CD14-positive monocyte (primary cell): ENCODE measurements at regions not wholly inside any gene's neighbourhood (a gene's known extent, or its start where the extent isn't known, plus 50 kb on each side); places are given as distances from the start of the nearest gene placed in this dataset.
"Not testable (repeated sequence)": the region's sequence is repeated elsewhere in the genome, so short reads cannot be mapped to it uniquely, and the experiment has no call there.

Source experiments
- DNase-seq, 3 donors: peaks; one replicate each; pipeline ENCODE4 v3.0.0-alpha.2; 2011 to 2022
- H2AFZ ChIP-seq: 2 replicates; pipeline ENCODE4 v1.6.0; 2012; ENCODE audit warnings: mild to moderate bottlenecking, low read depth, low read length, inconsistent platforms; ENCODE audit not compliant: insufficient read depth, poor library complexity, severe bottlenecking
- H3K27ac ChIP-seq, 2 donors: 1 replicate in 1 of 2; 2 replicates in 1 of 2; pipeline ENCODE4 v1.5.1; 2012 to 2013; ENCODE audit warnings: low read length in 2 of 2, control low read depth in 1 of 2, inconsistent platforms in 1 of 2, low read depth in 1 of 2, mild to moderate bottlenecking in 1 of 2
- H3K27me3 ChIP-seq, 2 donors: one replicate each; pipeline versions ENCODE4 v1.6.0 to v1.6.1; 2011 to 2013; ENCODE audit warnings: low read length in 2 of 2; ENCODE audit not compliant: control insufficient read depth in 2 of 2, insufficient read depth in 2 of 2
- H3K36me3 ChIP-seq, 2 donors: replicated peaks in 1 of 2; 1 replicate in 1 of 2; 2 replicates in 1 of 2; pipeline versions ENCODE4 v1.5.1 to v1.6.1; 2012 to 2013; ENCODE audit warnings: low read length in 2 of 2, control low read depth in 1 of 2, inconsistent platforms in 1 of 2, mild to moderate bottlenecking in 1 of 2; ENCODE audit not compliant: insufficient read depth in 2 of 2, control insufficient read depth in 1 of 2
- H3K4me1 ChIP-seq, 2 donors: 1 replicate in 1 of 2; 2 replicates in 1 of 2; pipeline versions ENCODE4 v1.5.1 to v1.6.1; 2012 to 2013; ENCODE audit warnings: low read length in 2 of 2, control low read depth in 1 of 2, inconsistent platforms in 1 of 2, mild to moderate bottlenecking in 1 of 2, moderate library complexity in 1 of 2; ENCODE audit not compliant: insufficient read depth in 2 of 2, control insufficient read depth in 1 of 2
- H3K4me2 ChIP-seq: replicated peaks from 2 replicates; pipeline ENCODE3; 2012; ENCODE audit warnings: low read length, moderate library complexity, mild to moderate bottlenecking; ENCODE audit not compliant: poor library complexity, severe bottlenecking; ENCODE audit errors: extremely low read depth
- H3K4me3 ChIP-seq, 3 experiments: fragments of 200-600 bp in 1 of 3; sonication (generic) in 1 of 3; replicated peaks in 1 of 3; 1 replicate in 2 of 3; 2 replicates in 1 of 3; pipeline ENCODE4 v1.5.1; 2011 to 2013; ENCODE audit warnings: low read length in 3 of 3, mild to moderate bottlenecking in 3 of 3, control low read depth in 2 of 3, low read depth in 2 of 3, inconsistent platforms in 1 of 3, moderate library complexity in 1 of 3
- H3K79me2 ChIP-seq: 2 replicates; pipeline ENCODE4 v1.6.0; 2012; ENCODE audit warnings: mild to moderate bottlenecking, control low read depth, inconsistent platforms, low read length, moderate library complexity; ENCODE audit not compliant: insufficient read depth
- H3K9ac ChIP-seq: 2 replicates; pipeline ENCODE4 v1.6.0; 2017; ENCODE audit warnings: low read length, mild to moderate bottlenecking; ENCODE audit not compliant: insufficient read depth, poor library complexity, severe bottlenecking
- H3K9me3 ChIP-seq, 2 donors: replicated peaks in 1 of 2; 1 replicate in 1 of 2; 2 replicates in 1 of 2; pipeline versions ENCODE4 v1.5.1 to v1.6.1; 2012 to 2013; ENCODE audit warnings: low read length in 2 of 2, control low read depth in 1 of 2; ENCODE audit not compliant: control insufficient read depth in 1 of 2, insufficient read depth in 1 of 2
- H4K20me1 ChIP-seq: 2 replicates; pipeline ENCODE4 v1.6.0; 2012; ENCODE audit warnings: mild to moderate bottlenecking, low read length, control low read depth, moderate library complexity; ENCODE audit not compliant: insufficient read depth
- H3K27ac Mint-ChIP-seq, 7 donors: one replicate each; pipeline ENCODE4 v1.8.0; 2020; ENCODE audit warnings: mild to moderate bottlenecking in 7 of 7, mixed read lengths in 7 of 7, moderate library complexity in 6 of 7, inconsistent platforms in 2 of 7
- H3K27me3 Mint-ChIP-seq, 3 donors: one replicate each; pipeline ENCODE4 v1.8.0; 2021 to 2022; ENCODE audit warnings: low read depth in 3 of 3, mild to moderate bottlenecking in 3 of 3, mixed read lengths in 3 of 3, moderate library complexity in 3 of 3, inconsistent platforms in 1 of 3
- H3K36me3 Mint-ChIP-seq, 2 donors: one replicate each; pipeline ENCODE4 v1.8.0; 2020; ENCODE audit warnings: mixed read lengths in 2 of 2, inconsistent platforms in 1 of 2, mild to moderate bottlenecking in 1 of 2
- H3K4me1 Mint-ChIP-seq: one replicate; pipeline ENCODE4 v1.8.0; 2020; ENCODE audit warnings: mild to moderate bottlenecking, mixed read lengths
- H3K4me3 Mint-ChIP-seq, 2 donors: one replicate each; pipeline ENCODE4 v1.8.0; 2020; ENCODE audit warnings: mild to moderate bottlenecking in 2 of 2, mixed read lengths in 2 of 2, moderate library complexity in 1 of 2
- H3K9me3 Mint-ChIP-seq, 7 donors: one replicate each; pipeline ENCODE4 v1.8.0; 2020 to 2022; ENCODE audit warnings: mixed read lengths in 7 of 7, mild to moderate bottlenecking in 6 of 7, moderate library complexity in 6 of 7, inconsistent platforms in 2 of 7
- WGBS: methylation state at CpG from one replicate; pipeline ENCODE4 v1.1.5; 2013; ENCODE audit warnings: missing lambda C conversion rate; ENCODE audit not compliant: insufficient coverage; 5-methylcytosine and 5-hydroxymethylcytosine counted together
- intact Hi-C, 2 donors: fragments of 100-400 bp; cut with micrococcal nuclease; formaldehyde crosslinking; loops; one replicate each; pipeline versions ENCODE4 v1.15.0 to v1.15.1; 2023

DNA sequence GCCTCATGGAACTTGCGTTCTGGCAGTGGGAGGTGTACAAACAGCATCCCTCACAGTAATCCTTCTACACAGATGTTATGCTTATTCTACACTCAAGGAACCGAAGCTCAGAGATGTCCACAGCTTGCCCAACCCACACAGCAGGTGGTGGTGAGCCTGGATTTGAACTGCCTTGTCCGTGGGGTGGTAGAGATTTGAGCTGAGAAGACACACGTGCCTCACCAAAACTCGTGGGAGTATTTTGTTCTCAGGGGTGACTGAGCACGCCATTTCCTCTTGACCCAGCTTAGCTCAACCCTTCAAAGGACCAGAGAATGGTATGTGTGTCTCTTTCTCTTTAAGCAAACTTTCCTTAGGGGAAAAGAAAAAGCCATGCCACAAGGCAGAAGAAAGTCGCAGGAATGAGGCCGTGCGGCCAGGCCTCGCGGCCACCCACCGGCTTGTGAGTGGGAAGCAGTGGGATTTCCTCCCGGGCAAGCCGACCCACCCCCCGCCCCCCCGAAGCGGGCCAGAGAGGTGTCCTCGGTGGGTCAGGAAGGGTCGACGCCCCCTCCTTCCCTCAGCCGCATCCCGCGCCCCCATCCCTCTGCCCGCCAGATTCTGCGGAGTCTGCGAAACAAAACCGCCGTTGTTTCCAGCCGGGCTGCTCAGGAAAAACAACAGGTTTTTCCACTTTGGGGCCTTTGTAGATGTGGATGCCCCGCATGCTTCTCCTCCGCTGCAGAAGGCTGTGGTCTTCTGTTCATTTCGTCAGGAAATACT lies 123.8 kb upstream of the ZNF469 start:
- intact Hi-C loops, H3K9ac ChIP-seq, H3K79me2 ChIP-seq, H3K9me3 ChIP-seq, H4K20me1 ChIP-seq, H3K4me2 ChIP-seq, H3K27ac ChIP-seq, H3K36me3 ChIP-seq, H3K36me3 Mint-ChIP-seq, H3K4me3 ChIP-seq, H3K4me1 Mint-ChIP-seq, H3K4me1 ChIP-seq, DNase-seq, H2AFZ ChIP-seq: not testable (repeated sequence)
- WGBS: 15% methylated on average over 6 of the region's 32 CpGs
- H3K27me3 ChIP-seq: peaks cover 3 to 20% of the 10 kb centered on the region in 2 donors
- Mint-ChIP-seq H3K4me3 (peak overlapping the region in 1 of 2 donors; percentile 42), H3K27me3 (peaks cover 35 to 56% (median 39%) of the 10 kb centered on the region in 3 donors), H3K9me3 (peaks cover 5 to 19% (median 11%) of the 10 kb centered on the region in 7 donors), H3K27ac (peak overlapping the region in 1 of 7 donors; percentile 8)

DNA sequence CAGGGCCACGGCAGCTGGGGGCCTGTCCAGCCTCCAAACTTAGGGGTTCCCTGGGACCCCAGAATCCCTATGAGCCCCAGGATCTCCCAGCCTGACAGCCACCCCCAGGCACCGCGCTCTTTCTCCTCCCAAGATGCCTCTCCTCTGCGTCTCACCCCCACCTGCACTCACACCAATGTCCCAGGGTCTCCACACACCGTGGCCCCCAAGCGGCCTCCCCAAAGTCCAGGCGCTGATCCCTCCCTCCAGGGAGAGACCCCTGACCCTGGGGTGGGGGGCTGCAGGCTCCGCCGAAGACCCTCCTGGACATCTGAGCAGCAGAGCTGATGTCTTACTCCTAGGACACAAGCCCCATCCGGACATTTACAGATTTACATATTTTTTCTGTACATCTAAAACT lies 123.2 kb upstream of the ZNF469 start:
- H4K20me1 ChIP-seq, H2AFZ ChIP-seq, H3K9me3 ChIP-seq, intact Hi-C loops, H3K4me1 ChIP-seq, H3K9ac ChIP-seq, H3K36me3 ChIP-seq, DNase-seq, H3K36me3 Mint-ChIP-seq, H3K27ac Mint-ChIP-seq, H3K4me3 ChIP-seq, H3K79me2 ChIP-seq, H3K27ac ChIP-seq, H3K4me2 ChIP-seq, H3K4me1 Mint-ChIP-seq: not testable (repeated sequence)
- H3K27me3 ChIP-seq: peaks cover 3 to 20% of the 10 kb centered on the region in 2 donors
- Mint-ChIP-seq H3K4me3 (peak overlapping the region in 1 of 2 donors; percentile 41), H3K9me3 (peaks cover 2 to 16% (median 10%) of the 10 kb centered on the region in 7 donors), H3K27me3 (peaks cover 35 to 59% (median 39%) of the 10 kb centered on the region in 3 donors)
- 72% methylated on average over 5 of the region's 10 CpGs for WGBS

DNA sequence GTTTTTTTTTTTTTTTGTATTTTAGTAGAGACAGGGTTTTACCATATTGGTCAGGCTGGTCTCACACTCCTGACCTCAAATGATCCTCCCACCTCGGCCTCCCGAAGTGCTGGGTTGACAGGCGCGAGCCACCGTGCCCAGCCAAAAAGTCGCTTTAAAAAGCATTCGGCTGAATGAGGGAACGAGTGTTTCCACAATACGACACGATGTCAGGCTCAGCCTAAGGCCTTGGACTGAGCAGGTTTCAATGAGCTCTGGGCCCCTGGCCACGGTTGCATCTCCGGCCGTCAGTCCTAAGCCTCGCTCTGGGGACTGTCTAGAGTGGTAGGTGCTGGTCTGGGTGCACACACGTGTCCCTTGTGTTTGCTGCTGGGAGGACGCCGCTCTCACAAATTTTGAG lies 122.6 kb upstream of the ZNF469 start:
- H3K36me3 Mint-ChIP-seq, H2AFZ ChIP-seq, H3K4me2 ChIP-seq, H3K36me3 ChIP-seq, H3K27ac ChIP-seq, DNase-seq, H3K9ac ChIP-seq, H4K20me1 ChIP-seq, H3K4me3 ChIP-seq, intact Hi-C loops, H3K4me1 ChIP-seq, H3K79me2 ChIP-seq, H3K9me3 ChIP-seq, H3K4me1 Mint-ChIP-seq, H3K27ac Mint-ChIP-seq: not testable (repeated sequence)
- WGBS: 96% methylated on average over 10 of the region's 17 CpGs
- H3K27me3 Mint-ChIP-seq: peaks cover 35 to 63% (median 39%) of the 10 kb centered on the region in 3 donors
- peaks cover 3 to 20% of the 10 kb centered on the region in 2 donors for H3K27me3 ChIP-seq
- peak overlapping the region in 1 of 2 donors; percentile 41 for H3K4me3 Mint-ChIP-seq
- peaks cover 0 to 10% (median 7%) of the 10 kb centered on the region in 7 donors for H3K9me3 Mint-ChIP-seq

GRCh38 chr16:88260881-88261665 lies 121.7 kb upstream of the ZNF469 start:
- peaks cover 3 to 20% of the 10 kb centered on the region in 2 donors for H3K27me3 ChIP-seq
- peaks cover 12 to 17% of the 10 kb centered on the region in 2 donors for H3K4me1 ChIP-seq
- H2AFZ ChIP-seq, H3K4me3 ChIP-seq, H3K9ac ChIP-seq, H3K4me2 ChIP-seq, H3K27ac Mint-ChIP-seq, H3K79me2 ChIP-seq, DNase-seq, H3K27ac ChIP-seq, H3K36me3 Mint-ChIP-seq, H3K9me3 ChIP-seq, H4K20me1 ChIP-seq, intact Hi-C loops, H3K9me3 Mint-ChIP-seq, H3K36me3 ChIP-seq: not testable (repeated sequence)
- peaks cover 13% of the 10 kb centered on the region for H3K4me1 Mint-ChIP-seq
- H3K27me3 Mint-ChIP-seq: peaks cover 34 to 58% (median 39%) of the 10 kb centered on the region in 3 donors
- peak overlapping the region in 1 of 2 donors; percentile 72 for H3K4me3 Mint-ChIP-seq
- 91% methylated on average over 17 of the region's 26 CpGs for WGBS
